Hematopoietic multipotent progenitor cell treated with erythropoietin and hydrocortisone succinate and interleukin-3 and kit ligand, for 4 days (in vitro differentiated cells): ENCODE measurements at regions not wholly inside any gene's neighbourhood (a gene's known extent, or its start where the extent isn't known, plus 50 kb on each side); places are given as distances from the start of the nearest gene placed in this dataset.

Experiments
- DNase-seq: peaks from one replicate; pipeline ENCODE4 v3.0.0-alpha.2; 2015

DNA sequence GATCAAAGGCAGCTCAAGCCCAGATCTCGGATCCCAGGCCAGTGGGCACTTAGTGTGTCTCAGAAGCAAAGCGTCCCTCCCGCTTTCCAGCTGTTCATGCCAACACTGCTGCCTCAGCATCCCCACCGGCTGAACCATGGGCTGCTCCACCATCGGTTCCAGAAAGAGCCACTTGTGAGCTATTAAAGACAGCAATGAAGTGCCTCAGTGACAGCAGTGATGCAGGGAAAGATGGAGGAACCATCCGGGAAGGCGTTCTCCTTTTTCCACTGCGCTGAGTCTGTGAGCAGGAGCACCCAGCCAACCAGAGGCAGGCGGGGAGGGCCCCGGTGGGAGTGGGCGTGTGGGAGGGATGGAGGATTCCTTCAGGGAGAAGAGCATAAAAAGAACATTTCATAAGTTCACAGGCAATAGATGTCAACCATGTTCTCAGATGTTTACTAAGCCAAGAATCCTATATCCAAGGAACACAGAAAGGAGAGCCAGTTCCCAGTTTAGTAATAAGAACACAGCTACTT is 96.2 kb upstream of the MKI67 start:
- DNase-seq: no peak

DNA sequence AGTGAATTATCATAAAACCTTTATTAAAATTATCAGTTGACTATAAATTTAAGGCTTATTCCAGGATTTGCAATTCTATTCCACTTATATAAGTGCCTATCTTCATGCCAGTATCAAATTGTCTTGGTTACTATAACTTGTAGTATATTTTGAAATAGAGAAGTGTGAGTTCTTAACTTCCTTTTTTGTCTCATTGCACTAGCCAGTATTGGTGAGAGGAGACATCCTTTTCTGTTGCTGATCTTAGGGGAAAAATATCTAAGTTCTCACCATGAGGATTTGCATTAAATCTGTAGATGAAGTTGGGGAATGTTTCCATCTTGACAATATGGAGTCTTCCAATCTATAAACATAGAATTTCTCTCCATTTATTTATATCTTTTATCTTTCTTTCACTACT is 104.2 kb upstream of the MKI67 start:
- peak; percentile 20 for DNase-seq

DNA sequence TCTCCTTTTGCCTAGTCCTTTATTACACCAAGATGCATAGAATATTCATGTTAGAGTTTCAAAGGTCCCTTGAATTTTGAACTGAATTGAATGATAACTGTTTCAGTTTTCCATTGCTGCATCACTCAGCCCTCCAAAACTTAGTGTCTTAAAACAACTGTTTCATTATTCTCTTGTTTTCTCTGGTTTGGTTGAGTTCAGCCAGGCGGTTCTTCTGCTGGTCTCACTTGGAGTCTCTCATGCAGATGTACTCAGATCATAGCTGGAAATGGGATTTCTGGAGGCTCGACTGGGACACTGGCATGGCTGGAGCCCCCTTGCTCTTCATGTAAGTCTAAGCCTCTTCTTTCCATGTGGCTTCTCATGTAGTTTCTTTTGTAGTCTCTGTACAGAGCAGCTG is 107.2 kb upstream of the MKI67 start:
- DNase-seq: no peak

DNA sequence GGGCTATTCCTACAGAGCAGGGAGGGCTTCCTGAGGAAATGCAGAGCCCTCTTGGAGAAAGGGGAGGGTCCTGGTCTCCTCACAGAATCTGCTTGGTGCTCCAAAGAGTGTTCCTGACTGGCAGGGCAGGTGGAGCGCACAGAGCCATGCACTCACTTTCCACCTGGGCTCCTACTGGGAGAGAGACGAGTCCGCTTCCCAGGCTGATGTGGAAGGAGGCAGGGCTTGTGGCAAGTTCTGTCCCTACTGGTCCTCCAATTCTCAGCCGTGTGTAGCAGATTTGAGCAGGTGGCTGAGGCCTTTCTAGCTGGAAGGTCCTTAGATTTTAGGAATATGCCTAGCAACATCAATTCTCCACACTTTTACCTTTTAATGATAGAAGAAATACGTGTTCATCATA is 111.5 kb upstream of the MKI67 start:
- no peak for DNase-seq

DNA sequence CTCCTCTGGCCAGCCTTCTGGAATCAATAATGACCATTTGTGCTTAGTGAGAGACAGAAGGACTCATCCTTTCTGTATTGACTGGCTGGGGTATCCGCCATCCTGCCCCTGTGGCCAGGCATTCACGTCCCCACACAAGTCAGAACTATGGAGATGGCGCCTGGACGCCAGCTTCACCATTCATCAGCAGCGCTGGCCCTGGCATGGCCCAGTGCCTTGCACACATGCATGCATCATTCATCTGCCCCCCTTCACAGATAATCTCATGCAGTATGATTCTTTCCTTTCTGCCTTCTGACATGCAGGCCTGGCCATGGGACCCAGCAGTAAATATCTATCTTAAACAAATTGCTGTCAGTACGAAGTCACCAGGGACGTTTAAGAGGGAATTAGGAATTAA is 114.8 kb upstream of the MKI67 start:
- no peak for DNase-seq

DNA sequence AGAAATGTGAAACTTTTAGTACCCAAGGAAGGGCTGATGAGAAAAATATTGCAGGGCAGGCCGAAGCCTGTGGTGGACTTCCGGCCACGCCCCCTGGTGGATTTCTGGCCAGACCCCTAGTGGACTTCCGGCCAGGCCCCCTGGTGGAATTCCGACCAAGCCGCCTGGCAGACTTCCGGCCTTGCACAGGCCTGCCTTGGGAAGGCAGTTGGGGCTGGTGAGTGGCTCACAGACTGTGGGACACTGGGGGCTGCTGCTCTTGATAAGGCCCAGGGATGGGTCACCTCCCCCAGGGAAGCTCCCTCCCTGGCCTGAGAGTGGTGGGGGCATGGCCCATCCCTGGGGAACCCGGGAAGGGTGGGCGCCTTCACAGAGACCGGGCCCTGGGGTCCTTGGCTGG is 116.4 kb upstream of the MKI67 start:
- no peak for DNase-seq

DNA sequence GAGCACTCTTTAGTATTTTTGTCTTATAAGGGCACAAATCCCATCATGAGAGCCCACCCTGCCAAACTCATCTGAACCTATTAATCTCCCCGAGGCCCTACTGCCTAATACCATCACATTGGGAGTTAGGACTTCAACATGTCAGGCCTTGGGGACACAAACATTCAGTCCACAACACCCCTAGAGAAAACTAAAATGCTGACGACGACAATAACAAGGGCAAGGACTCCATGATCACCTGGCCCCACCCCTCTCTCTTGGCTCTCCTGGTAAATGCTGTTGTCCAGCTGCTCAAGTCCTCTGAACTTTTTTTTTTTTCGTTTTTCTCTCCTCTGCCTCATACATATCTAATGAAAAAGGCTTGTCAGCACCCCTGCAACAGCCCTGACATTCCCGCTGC is 118.8 kb upstream of the MKI67 start:
- DNase-seq: no peak

DNA sequence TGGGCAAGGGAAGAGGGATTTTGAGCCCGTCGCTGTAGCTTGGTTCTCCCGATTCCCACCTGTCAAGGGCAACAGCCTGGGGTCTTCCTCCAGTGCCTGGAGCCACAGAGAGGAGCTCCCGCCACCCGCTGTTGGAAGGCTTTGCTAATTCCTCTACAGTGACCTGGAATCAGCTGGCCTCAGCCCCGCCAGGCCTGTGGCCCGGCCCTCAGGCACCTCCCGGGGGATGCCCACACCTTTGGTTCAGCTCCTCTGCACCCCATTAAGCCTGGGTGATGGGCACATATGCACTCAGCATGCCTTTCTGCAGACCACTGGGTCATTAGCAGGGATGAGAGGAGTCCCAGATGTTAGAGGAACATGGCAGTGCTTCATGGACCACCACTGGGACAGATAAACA is 121.4 kb upstream of the MKI67 start:
- no peak for DNase-seq

DNA sequence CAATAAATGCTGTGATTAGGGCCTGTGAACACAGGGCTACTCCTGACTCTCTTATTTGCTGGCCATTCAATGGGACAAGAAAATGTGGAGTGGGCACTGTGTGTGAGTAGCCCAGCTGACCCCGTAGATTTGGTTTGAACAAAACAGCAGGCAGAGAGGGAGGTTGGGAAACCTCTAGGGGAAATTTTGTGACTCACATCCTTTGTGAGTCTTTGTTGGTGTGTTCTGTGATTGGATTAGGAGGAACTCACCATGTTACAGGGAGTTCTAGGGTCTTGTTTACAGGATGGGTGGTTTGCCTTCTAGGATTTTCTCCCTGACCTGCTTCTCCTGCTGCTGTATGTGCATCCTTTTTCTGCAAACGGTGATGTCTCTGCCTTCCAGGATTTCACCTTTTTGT is 128.3 kb upstream of the MKI67 start:
- no peak for DNase-seq

DNA sequence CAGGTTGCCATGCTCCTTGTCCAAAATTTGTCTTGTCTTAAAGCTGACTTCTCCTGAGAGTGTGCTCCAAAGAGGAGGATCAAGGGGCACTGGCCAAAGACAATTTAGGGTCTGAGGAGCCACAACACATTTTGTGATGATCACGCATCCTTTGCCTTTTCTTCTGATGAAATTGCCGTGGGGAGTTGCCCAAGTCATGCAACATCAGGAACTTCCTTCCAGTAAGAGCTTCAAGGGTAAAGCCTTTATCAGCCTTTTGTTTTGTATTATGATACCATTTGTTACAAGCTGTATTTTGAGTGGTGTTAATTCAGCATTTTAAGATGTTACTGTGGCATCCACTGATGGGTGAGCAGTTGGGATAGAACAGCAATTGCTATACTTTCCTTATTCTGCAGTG is 131.2 kb upstream of the MKI67 start:
- peak; percentile 17 for DNase-seq

DNA sequence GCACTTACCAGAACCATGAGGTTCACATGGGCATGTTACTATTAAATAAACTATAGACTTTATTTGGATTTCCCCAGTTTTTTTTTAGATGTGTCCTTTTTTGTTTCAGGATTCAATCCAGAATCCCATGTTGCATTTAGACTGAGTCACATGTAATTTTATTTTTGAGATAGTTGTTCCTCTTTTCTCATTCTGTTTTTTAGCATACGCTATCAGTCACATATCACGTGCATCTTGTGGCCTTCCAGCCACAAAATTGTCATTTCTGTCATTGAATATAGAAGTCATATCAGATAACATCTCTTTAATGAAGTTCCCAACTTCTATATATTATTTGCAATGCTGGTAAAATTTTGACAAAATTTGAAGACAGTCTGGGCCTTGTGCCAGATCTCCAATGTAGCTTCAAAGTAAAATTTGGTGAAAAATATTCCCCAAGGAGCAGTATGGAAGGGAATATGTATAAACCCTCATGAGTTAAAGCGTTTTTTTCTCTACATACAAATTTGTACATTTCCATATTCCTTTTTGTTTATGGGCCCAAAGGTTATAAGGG is 132.3 kb upstream of the MKI67 start:
- peak; percentile 74 for DNase-seq

DNA sequence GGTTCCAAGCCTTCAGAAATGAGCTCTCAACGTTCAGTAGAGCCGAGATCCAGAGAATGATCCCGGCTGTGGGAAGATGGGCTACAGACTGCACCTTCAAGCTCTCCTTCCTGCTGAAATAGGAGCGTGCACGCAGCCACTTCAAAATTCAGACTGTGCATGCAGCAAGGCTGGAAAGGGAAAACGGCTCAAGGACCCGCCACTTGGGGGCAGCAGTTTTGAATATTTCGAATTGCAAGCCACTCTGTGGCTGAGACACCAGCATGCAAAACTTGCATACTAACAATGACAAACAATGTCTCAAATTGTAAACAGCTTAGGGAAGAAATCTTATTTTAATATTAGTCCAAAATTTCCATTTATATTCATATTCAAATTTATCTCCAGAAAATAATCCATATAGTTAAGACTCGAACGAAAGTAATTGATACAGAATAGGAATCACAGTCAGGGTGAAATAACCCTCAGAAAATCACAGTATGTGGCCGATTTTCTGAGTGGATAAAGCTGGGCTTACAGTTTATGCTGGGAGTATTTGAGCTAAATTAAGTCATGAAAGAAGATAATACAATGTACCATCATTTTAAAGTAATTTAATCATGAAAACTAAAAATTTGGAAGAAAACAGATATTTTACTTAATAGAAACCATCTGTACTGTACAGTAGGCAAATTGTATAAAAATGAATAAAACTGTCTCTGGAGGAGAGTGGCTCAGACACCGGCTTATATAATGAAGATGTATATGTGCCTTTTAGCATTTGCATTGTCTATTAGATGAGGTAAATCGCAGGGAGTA is 137.9 kb upstream of the MKI67 start:
- peak; percentile 77 for DNase-seq

DNA sequence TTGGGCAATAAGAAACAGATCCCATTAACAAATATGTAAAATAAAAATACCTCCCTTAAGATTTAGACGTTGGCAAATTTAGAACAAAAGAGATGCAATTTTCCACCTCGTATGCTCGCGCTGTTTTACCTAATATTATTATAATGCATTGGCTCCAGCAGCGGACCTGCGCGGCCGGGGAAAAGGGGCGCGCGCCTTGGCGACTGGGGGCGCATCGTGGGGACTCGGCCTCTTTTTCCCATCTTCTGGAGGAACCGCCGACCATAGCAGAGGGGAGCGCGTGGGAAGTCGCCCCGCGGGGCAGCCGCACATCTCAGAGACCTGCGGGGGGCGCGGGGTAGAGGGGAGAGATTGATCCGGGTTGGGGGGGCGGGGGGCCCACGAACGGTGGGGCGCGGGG is 139.4 kb upstream of the MKI67 start:
- DNase-seq: no peak

DNA sequence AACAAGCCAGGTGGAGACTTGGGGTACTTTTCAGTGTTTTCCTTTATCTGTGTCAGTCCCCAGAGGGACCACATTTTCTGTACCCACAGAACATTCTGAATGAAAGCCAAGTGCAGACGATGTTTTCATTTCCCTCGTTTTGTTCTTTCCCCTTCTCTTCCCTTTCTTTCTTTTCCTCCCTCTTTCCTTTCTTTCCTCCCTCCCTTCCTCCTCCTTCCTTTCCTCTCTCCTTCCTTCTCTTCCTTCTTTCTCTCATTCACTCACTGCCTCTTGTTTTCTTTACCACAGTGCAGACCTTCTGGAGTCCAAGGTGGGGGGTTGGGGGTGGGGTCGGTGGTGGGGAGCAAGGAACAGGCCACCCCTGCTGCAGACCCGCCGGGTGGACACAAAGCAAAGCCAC is 141.4 kb upstream of the MKI67 start:
- DNase-seq: no peak

DNA sequence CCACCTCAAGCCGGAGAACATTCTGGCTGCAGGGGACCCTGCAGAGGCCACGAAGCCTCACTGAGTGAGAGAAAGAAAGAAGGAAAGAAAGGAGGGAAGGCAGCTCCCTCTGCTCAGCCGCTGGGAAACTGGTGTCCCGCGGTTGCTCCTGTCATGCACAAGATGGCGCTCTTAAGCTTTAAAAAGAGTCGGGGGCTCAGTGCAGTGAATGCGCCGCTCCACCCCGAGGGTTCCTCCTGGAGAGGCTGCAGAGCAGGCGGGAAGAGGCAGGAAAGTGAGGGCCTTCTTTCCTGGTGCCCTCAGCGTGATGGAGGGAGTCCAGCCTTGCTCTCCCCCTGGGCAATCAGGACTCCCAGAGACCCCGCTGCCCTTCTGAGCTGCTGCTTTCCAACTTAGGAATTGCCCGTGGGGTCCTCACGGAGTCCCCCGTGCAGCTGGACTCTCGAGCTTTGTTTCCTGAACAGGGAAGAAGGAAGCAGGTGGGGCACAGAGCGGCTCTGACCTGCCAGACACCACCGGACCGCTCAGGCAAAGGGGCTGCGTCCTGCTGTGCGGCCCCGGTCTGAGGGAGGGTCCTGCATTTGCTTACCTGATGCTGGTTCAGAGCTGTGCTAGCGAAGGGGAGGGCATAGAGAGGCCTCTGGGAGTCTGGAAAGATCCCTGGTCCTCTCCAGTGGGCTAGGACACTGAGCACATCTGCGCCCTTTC is 141.9 kb upstream of the MKI67 start:
- DNase-seq: peak; percentile 81

DNA sequence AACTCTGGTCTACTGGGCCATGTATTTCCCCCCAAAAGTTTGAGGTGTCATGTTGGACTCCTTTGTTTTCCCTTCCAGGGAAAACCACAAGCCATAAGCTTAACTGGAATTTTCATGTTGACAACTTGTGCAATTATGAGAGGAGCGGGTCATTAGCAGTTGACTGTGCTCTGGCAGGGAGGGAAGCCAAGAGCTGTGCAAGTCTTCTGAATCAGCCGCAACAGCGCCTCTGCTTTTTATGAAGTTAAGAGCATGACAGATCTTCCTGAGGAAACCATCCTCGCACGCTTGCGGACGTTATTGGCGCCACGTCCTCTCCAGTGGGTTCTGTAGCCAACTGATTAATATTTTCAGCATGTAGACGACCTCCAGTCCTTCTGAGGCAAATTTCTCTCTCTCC is 148.7 kb upstream of the MKI67 start:
- DNase-seq: peak; percentile 91

DNA sequence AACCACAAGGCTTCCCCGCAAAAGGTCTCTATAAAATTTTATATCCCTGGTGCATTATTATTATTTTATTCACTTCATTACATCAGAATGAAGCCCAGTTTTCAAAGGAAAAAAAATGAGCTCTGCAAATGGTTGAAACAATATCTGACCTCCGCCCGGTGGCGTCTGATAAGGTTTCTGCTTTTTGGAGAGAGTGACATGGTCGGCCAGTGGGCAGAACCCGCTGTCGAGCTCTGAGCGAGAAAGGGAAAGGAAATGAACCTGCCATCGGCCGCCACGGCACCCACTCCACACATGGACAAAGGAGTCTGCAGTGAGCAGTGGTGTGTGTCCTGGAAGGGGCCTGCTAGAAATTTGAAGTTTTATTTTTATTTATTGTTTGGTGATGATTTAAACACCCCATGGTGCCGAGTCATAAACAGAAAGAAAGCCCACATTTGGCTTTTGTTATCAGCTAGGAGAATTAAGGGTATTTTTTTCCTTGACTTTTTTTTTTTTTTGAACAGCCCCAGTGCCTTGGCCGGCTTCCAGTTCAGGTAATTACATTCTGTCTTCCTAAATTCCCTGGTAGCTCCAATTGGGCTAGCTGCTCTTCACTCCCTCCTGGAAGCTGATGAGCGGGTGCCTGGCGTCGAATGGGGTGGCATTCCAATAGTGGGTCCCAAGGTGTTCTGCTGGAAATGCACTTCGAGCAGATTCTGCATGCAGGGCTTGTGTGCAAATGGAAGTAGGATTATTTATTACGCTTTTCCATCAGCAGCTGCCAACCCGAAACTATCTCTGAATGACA is 149.4 kb upstream of the MKI67 start:
- DNase-seq: peak; percentile 87

DNA sequence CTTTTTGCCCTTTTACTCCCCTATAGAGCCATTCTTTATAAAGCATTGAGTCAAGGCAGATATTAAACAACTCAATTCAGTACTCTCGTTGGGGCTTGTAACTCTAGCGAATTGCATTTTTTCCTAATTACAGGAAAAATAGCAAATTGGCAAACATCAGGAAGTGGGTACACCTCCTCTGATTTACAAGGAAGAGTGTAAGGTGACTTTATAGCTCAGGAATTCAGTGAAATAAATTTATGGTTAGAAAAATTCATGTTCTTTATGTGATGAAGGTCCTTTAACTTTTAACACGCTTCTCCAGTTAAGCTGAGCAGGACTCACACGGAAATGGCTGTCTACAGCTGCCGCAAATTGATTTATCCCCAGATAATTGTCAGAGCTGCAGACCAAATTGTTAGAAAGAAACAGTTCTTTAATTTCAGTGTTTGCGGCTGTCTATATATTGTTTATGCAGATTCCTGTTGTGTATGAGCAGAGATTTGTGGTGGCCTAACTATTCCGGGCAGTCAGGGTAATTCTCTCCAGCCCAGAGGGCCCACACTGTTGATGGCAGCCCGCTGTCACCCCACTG is 151.1 kb upstream of the MKI67 start:
- peak; percentile 33 for DNase-seq

DNA sequence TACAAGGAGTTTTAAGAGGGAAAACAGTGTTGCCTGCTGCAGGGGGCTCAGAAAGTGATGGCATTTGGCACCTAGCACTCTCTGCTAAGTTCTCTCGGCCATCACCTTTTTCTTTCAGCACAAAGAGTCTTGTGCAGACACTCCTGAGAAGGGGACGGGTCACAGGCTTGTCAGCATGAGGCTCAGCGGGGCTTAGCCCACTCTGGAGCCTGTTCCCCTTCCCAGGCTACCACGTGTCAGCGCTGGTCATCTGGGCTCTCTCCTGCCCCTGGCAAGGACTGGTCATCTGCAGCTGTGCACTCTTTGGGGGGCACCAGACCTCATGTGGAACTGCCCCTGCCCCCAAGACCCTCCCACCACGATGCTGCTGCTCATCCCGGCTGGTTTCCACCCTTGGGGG is 152.1 kb upstream of the MKI67 start:
- DNase-seq: no peak

DNA sequence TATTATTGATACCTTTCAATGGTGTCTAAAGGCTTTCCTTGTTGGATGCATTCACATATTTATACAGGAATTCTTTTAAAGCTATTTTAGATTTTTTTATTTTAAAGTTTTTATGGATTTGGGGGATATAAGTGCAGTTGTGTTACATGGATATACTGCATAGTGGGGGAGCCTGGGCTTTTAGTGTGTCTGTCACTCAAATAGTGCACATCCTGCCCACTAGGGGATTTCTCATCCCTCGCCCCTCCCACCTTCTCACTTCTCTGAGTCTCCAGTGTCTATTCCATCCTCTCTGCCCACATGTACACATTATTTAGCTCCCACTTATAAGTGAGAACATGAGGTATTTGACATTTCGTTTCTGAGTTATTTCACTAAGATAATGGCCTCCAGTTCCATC is 154.0 kb upstream of the MKI67 start:
- no peak for DNase-seq

DNA sequence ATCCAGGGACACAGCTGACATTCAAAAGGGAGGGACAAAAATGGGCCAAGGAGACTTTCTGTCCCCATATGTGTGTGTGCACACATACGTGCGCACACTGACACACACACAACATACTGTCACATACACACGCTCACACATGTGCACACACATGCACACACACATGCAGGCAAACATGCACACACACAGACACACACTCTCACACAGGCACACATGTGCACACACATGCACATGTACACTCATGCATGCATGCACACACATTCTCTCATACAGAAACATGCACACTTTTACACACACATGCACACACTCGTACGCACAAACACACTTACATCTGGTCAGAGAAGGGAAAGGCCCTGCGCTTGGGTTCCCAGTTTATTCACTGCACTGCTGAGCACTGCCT is 155.1 kb upstream of the MKI67 start:
- no peak for DNase-seq

DNA sequence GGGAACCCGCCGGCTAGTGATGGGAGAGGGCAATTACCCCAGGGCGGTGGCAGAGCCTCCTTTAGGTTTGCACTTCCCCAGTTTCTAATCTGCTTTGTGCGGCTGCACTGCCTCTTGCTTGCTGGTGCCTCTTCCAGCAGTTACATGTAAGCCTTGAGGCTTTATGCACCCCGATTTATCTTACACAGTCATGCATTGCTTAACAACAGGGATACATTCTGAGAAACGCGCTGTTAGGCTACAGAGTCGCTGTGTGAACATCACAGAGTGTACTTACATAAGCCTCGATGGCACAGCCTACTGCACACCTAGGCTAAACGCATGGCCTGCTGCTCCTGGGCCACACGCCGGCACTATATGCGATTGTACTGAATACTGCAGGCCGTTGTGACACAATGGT is 155.6 kb upstream of the MKI67 start:
- DNase-seq: no peak
